SJSA1 (cell line): ENCODE measurements at regions not wholly inside any gene's neighbourhood (a gene's known extent, or its start where the extent isn't known, plus 50 kb on each side); places are given as distances from the start of the nearest gene placed in this dataset.

Experiments
- DNase-seq, 2 experiments: peaks; one replicate each; pipeline ENCODE4 v3.0.0-alpha.2; 2015 to 2020; ENCODE audit warnings: low spot score in 2 of 2, low read depth in 1 of 2
- H3K27ac ChIP-seq: fragments of 250-450 bp; sonication (Bioruptor Pico); 2 replicates; pipeline ENCODE4 v1.5.1; 2020; ENCODE audit warnings: mild to moderate bottlenecking, moderate library complexity
- H3K27me3 ChIP-seq: fragments of 250-450 bp; sonication (Bioruptor Pico); replicated peaks from 2 replicates; pipeline ENCODE4 v1.5.1; 2020; ENCODE audit warnings: mild to moderate bottlenecking, moderate library complexity
- H3K36me3 ChIP-seq: fragments of 250-450 bp; sonication (Bioruptor Pico); 2 replicates; pipeline ENCODE4 v1.5.1; 2020; ENCODE audit warnings: mild to moderate bottlenecking
- H3K4me1 ChIP-seq: fragments of 250-450 bp; sonication (Bioruptor Pico); replicated peaks from 2 replicates; pipeline ENCODE4 v1.6.1; 2021; ENCODE audit warnings: mild to moderate bottlenecking
- H3K4me3 ChIP-seq: fragments of 250-450 bp; sonication (Bioruptor Pico); 2 replicates; pipeline ENCODE4 v1.5.1; 2020; ENCODE audit warnings: mild to moderate bottlenecking
- H3K9me3 ChIP-seq: fragments of 250-450 bp; sonication (Bioruptor Pico); replicated peaks from 2 replicates; pipeline ENCODE4 v1.5.1; 2020; ENCODE audit warnings: mild to moderate bottlenecking

DNA sequence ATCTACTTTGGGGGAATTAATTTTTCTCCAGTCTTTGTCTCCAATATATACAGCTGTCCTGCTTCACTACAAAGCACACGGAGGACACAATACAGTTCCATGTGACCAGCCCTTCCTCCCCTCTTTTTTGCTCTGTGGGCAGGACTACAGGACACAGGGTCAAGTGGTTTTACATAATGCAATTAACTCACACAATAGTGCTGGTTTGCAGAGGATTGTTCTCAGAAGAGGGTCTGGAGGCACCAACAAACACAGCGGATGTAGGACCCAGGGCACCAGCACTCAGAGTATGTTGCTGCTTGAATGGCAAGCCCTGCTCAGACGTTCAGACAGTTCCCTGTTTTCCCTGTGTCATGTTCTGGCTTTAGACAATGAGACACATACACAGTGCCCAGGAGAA, 52.0 kb upstream of the NPTX2 start:
- H3K9me3 ChIP-seq = 0 out of 2 replicates have a peak, but pooled peaks cover 7% of the 10 kb centered on the region
- H3K36me3 ChIP-seq = no peaks in the 10 kb centered on the region
- no peaks in the 10 kb centered on the region for H3K27me3 ChIP-seq
- DNase-seq = no peak
- H3K27ac ChIP-seq = no peak overlapping the region
- peaks cover 36% of the 10 kb centered on the region for H3K4me1 ChIP-seq
- H3K4me3 ChIP-seq = no peak overlapping the region

DNA sequence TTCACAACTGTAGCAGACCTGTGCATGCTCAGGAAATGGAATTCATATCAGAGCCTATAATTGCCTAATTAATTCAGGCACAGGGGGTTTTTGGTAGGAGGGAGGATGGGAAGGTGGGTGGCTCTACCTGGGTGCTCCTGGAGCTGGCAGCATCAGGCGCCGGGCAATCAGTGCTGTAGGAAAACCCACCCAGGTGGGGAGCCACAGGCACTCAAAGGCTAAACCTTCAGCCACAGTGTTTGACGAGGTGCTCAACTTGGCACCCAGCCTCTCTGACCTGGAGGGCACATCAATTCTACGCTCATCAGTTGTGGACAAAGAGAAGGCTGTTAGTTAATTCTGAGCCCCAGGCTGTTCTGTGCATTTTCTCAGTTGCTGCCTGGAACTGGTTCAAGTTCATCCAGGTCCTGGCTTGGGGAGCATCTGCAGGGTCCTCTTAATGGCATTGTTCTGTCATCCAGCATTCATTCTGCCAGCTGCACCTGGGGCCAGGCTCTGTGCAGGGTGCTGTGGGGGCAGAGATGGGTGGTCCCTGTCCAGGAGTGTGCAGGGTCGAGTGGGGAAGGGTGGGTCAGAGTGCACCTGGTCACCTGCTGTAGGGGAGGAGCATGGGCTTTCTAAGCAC, 54.1 kb upstream of the NPTX2 start:
- Histone ChIP-seq H3K4me3 (no peak overlapping the region), H3K27ac (no peak overlapping the region), H3K36me3 (no peaks in the 10 kb centered on the region), H3K9me3 (0 out of 2 replicates have a peak, but pooled peaks cover 7% of the 10 kb centered on the region), H3K27me3 (no peaks in the 10 kb centered on the region), H3K4me1 (peaks cover 33% of the 10 kb centered on the region)
- DNase-seq = no peak

DNA sequence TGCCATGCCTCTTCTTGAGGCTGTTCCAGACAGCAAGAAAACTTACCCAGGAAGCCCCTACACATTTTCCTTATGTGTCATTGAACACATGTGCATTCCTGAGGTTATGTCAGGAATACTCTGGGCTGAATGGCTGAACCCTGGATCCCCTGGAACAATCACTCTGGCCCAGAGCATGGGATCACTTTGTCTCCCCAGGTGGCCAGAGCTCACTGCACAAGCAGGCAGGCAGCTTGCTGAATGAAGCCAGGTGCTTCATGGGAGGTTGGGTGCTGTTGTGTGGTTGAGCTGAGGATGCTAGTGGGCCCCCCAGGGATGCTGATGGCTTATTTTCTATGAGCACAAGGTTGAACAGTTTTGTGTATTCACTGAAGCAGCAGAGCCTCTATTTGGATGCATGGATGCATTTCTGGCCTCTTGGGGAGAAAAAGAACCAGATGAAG, 54.7 kb upstream of the NPTX2 start:
- H3K4me1 ChIP-seq = peaks cover 33% of the 10 kb centered on the region
- peak; percentile 60 to 61 for DNase-seq
- H3K27me3 ChIP-seq = no peaks in the 10 kb centered on the region
- 0 out of 2 replicates have a peak, but pooled peaks cover 7% of the 10 kb centered on the region for H3K9me3 ChIP-seq
- H3K4me3 ChIP-seq = no peak overlapping the region
- peak overlapping the region; percentile 61 for H3K27ac ChIP-seq
- no peaks in the 10 kb centered on the region for H3K36me3 ChIP-seq

DNA sequence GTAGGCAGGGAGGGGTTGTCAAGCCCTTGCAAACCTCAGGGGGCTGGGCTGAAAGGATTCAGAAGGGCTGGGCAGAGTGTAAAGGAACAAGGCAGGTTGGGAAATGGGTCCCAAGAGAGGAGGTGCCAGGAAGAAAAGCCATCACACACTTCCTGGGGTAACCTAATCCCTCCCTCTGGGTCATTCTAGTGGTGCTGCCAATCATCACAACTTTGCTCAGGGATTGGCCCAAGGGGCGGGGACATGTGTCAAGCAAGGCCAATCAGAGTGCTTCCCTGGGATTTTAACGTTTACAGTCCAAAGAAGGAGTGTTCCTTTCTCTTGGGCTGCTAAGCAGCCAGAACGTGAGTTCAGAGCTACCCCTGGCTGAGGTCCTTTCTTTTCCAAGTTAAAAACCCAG, 57.1 kb upstream of the NPTX2 start:
- Histone ChIP-seq H3K4me3 (no peak overlapping the region), H3K27ac (peak overlapping the region; percentile 64)
- DNase-seq = no peak

DNA sequence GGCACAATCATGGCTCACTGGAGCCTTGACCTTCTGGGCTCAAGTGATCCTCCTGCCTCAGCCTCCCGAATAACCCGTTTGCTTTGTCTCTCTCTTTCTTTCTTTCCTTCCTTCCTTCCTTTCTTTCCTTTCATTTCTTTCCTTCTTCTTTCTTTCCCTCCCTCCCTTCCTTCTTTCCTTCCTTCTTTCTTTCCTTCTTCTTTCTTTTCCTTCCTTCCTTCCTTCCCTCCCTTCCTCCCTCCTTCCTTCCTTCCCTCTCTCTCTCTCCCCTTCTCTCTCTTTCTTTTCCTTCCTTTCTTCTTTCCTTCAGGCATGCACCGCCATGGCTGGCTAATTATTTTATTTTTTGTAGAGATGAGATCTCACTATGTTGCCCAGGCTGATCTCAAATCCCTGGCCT, 57.9 kb upstream of the NPTX2 start:
- Histone ChIP-seq H3K36me3 (no peaks in the 10 kb centered on the region), H3K9me3 (no peaks in the 10 kb centered on the region), H3K27ac (no peak overlapping the region), H3K4me1 (peaks cover 33% of the 10 kb centered on the region), H3K4me3 (no peak overlapping the region), H3K27me3 (no peaks in the 10 kb centered on the region)
- no peak for DNase-seq

More for the DNA sequence above, 57.1 kb upstream of the NPTX2 start:
- Histone ChIP-seq H3K4me1 (peaks cover 33% of the 10 kb centered on the region), H3K36me3 (no peaks in the 10 kb centered on the region), H3K27me3 (no peaks in the 10 kb centered on the region), H3K9me3 (0 out of 2 replicates have a peak, but pooled peaks cover 7% of the 10 kb centered on the region)

DNA sequence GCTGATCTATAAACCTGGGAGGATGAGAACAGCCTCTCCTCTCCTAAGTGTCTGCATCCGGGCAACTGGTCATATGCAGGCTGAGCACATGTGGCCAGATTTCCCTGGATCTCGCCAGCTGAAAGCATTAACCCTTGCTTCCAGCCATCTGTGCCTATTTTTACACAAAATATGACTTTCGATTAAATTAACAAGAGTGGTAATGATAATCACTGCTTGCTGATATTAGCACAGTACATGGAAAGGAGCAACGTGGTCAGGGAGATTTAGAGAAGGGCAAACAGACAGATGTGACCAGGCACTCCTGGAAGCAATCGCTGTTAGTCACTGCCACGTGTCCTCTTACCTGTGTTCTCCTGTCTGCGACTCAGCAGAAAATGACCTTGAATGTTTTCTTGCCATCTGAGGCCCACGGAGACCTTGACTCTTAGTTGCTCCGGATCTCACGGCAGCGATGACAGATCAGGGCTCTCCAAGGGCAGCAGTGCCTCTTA, 59.5 kb upstream of the NPTX2 start:
- Histone ChIP-seq H3K27ac (no peak overlapping the region), H3K27me3 (no peaks in the 10 kb centered on the region), H3K36me3 (no peaks in the 10 kb centered on the region), H3K9me3 (no peaks in the 10 kb centered on the region), H3K4me1 (peaks cover 28% of the 10 kb centered on the region), H3K4me3 (no peak overlapping the region)
- no peak for DNase-seq

DNA sequence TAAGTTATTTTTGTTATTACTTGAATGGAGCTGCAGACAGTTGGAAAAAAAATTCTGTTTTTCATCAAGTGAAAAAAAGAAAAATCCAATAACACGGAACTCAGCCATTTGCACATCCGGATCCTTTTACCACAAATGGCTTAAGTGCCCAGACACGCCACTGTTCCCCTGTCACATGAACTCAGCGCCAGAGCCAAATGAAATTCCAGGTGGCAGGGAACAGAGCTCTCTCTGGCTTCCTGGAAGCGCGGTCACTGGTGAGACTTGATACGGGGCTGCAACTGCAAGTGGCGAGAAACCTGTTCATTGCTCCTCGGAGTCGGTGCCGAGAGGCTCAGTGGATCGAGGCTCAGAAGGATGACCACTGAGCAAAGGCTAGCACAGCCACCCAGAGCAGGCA, 60.8 kb upstream of the NPTX2 start:
- no peaks in the 10 kb centered on the region for H3K36me3 ChIP-seq
- no peaks in the 10 kb centered on the region for H3K27me3 ChIP-seq
- no peak overlapping the region for H3K4me3 ChIP-seq
- DNase-seq = no peak
- H3K4me1 ChIP-seq = peaks cover 15% of the 10 kb centered on the region
- no peak overlapping the region for H3K27ac ChIP-seq
- peaks cover 3% of the 10 kb centered on the region; the same call in 1 of the 2 replicates for H3K9me3 ChIP-seq

DNA sequence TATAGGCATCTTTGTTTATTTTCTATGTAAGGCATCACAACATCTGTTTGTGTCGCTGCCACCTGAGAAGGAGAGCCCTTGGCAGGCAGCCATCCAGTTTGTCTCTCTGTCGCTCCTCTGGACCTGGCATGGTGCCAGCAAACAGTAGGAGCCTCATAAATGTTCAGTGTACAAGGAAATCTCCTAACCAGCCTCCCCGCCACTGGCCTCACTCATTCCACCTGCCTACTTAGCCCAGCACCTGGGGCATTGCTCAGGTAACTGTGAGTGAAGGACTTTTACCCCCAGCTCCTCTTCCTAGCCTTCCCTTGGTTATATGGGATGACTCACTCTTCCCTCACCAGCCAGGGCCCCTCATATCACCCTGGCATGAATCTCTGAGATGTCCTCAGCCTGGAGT, 61.7 kb upstream of the NPTX2 start:
- Histone ChIP-seq H3K4me1 (peaks cover 6% of the 10 kb centered on the region), H3K36me3 (no peaks in the 10 kb centered on the region), H3K4me3 (no peak overlapping the region), H3K9me3 (peaks cover 3% of the 10 kb centered on the region; the same call in 1 of the 2 replicates), H3K27me3 (no peaks in the 10 kb centered on the region), H3K27ac (no peak overlapping the region)
- DNase-seq = no peak

DNA sequence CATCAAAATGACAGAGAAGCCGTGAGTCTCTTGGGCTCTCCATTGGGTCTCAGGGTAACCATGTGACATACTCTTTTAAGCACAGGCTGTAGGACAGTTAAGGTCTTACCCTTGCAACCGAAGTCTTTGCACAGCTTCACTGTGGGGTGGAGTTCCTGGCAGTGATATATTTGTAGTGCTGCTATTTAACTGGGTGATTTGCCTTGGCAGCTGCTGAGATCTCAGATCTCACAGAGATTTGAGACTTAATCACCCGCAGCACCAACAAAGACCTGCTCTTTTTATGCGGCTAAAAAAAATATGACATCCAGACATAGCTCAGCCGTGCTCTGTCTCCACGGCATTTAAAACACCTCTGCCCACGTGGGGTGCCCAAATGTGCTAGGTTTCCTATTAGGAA, 63.4 kb upstream of the NPTX2 start:
- Histone ChIP-seq H3K9me3 (peaks cover 3% of the 10 kb centered on the region; the same call in 1 of the 2 replicates), H3K27ac (no peak overlapping the region), H3K27me3 (no peaks in the 10 kb centered on the region), H3K4me3 (no peak overlapping the region), H3K4me1 (no peaks in the 10 kb centered on the region; the same call in 1 of the 2 replicates), H3K36me3 (no peaks in the 10 kb centered on the region)
- DNase-seq = no peak

DNA sequence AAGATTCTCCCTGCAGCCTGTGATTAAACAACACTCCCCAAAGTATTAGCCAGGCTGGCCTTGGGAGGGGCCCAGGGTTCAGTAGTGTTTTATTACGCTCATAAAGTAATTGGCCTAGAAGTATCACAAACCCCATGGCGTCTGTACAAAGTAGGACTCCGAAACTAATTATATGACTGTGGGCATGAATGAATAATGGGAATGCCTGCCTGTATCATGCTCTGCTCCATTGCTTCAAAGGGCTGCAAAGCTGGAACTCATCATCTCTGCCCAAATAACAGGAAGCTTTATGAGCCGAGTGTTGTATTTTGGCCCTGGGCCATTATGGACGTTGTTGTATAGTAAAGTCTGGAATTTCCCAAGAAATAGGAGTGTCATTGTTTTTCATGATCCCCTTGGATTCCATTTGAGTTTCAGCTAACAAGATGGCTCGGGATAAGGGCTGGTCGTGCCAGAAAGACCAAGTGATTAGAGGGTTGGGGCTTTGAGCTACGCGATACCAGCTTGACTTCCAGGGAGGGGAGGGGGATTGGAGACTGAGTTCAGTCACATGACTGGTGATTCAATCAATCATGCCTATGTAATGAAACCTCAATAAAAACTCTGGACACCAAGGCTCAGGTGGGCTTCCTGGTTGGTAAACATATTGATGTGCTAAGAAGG, 65.3 kb upstream of the NPTX2 start:
- Histone ChIP-seq H3K4me3 (no peak overlapping the region), H3K36me3 (no peaks in the 10 kb centered on the region), H3K4me1 (no peaks in the 10 kb centered on the region; the same call in 1 of the 2 replicates), H3K27ac (no peak overlapping the region), H3K27me3 (no peaks in the 10 kb centered on the region), H3K9me3 (peaks cover 3% of the 10 kb centered on the region; the same call in 1 of the 2 replicates)
- no peak for DNase-seq

DNA sequence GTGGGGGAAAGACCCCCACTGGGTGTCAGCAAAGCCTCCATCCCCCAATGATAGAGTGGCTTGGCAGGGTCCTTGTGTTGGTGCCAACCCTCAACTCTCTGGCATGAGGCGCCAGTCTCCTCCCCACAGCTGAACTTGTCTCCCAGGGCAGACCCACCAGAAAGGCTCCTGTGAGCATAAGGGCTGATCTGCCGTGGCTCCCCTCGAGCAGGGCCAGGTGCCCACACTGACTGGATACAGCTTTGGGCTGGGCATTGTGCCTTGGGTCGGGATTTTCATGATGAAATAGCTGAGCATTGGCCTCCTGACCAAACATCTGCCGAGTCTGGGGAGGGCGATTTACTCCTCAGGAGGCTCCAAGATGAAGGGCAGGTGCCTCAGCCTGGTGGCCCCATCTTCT, 68.1 kb upstream of the NPTX2 start:
- peaks cover 3% of the 10 kb centered on the region; the same call in 1 of the 2 replicates for H3K9me3 ChIP-seq
- H3K4me1 ChIP-seq = no peaks in the 10 kb centered on the region
- no peak overlapping the region for H3K4me3 ChIP-seq
- no peaks in the 10 kb centered on the region for H3K27me3 ChIP-seq
- no peaks in the 10 kb centered on the region for H3K36me3 ChIP-seq
- DNase-seq = no peak
- H3K27ac ChIP-seq = no peak overlapping the region

DNA sequence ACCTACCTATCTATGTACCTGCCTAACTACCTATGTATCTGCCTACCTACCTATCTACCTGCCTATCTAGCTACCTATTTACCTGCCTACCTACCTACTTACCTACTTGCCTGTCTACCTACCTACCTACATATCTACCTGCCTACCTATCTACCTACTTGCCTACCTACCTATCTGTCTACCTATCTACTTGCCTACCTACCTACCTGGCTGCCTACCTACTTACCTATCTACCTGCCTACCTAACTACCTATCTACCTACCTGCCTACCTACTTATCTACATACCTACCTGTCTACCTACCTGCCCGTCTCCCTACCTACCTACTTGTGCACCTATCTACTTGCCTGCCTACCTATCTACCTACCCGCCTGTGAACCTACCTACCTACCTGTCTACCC, 68.7 kb upstream of the NPTX2 start:
- no peaks in the 10 kb centered on the region for H3K36me3 ChIP-seq
- H3K27me3 ChIP-seq = no peaks in the 10 kb centered on the region
- no peak overlapping the region for H3K27ac ChIP-seq
- no peak for DNase-seq
- no peaks in the 10 kb centered on the region for H3K4me1 ChIP-seq
- H3K4me3 ChIP-seq = no peak overlapping the region
- peaks cover 3% of the 10 kb centered on the region; the same call in 1 of the 2 replicates for H3K9me3 ChIP-seq

DNA sequence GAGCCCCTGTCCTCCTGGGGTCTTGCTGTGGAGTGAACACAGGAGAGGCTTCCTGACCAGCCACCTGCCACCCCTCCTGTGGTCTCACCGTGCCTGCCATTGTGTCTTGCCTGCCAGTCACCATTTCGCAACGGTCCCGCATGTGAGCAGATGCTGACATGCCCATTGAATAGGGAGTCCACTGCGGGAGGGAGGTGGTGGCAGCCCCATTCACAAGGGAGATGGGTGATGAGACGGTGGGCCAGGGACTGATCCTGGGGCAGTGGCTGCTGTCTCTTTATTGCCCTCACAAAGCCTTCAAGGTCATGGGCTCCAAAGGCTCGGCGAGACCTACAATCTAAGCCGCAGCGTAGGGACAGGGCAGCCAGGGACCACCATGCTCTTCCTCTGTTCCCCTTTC, 76.0 kb upstream of the NPTX2 start:
- no peak for DNase-seq
- H3K36me3 ChIP-seq = no peaks in the 10 kb centered on the region
- H3K27me3 ChIP-seq = peaks cover 3% of the 10 kb centered on the region; the same call in 1 of the 2 replicates
- no peaks in the 10 kb centered on the region for H3K4me1 ChIP-seq
- no peaks in the 10 kb centered on the region for H3K9me3 ChIP-seq
- H3K27ac ChIP-seq = no peak overlapping the region
- no peak overlapping the region for H3K4me3 ChIP-seq

DNA sequence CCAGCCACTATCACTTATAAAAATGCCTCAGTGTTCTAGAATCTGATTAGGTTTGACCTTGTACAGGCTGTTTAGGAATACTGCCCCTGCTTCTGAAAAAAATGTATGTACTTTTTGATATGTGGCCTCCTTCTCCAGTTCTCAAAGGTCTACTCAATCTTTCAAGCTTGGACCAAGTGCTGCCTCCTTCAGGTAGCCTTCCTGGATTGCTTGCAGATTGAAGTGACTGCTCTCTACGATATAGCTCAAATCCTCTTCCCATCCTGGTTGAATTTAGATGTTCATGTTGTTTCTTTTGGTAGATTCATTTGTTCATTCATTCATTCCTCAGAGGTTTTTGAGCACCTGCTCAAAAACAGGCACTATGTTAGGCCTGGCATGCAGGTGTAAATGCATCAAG, 77.2 kb upstream of the NPTX2 start:
- Histone ChIP-seq H3K4me3 (no peak overlapping the region), H3K36me3 (no peaks in the 10 kb centered on the region), H3K27ac (no peak overlapping the region), H3K4me1 (no peaks in the 10 kb centered on the region), H3K9me3 (no peaks in the 10 kb centered on the region), H3K27me3 (peaks cover 3% of the 10 kb centered on the region; the same call in 1 of the 2 replicates)
- no peak for DNase-seq
